GM12865 (cell line): ENCODE measurements at regions not wholly inside any gene's neighbourhood (a gene's known extent, or its start where the extent isn't known, plus 50 kb on each side); places are given as distances from the start of the nearest gene placed in this dataset.
"Not testable (repeated sequence)": the region's sequence is repeated elsewhere in the genome, so short reads cannot be mapped to it uniquely, and the experiment has no call there.

Experiments
- DNase-seq: peaks from one replicate; pipeline ENCODE4 v3.0.0; 2010; ENCODE audit warnings: low read depth
- H3K4me3 ChIP-seq: 2 replicates; pipeline ENCODE4 v1.5.1; 2011; ENCODE audit warnings: mild to moderate bottlenecking, low read depth, low read length, control low read depth
- CTCF ChIP-seq: IDR thresholded peaks from 2 replicates; pipeline ENCODE4 v1.5.1; 2011; ENCODE audit warnings: low read length, control low read depth, low read depth, inconsistent platforms; ENCODE audit not compliant: insufficient read depth; ENCODE audit errors: missing control alignments

- peak; percentile 20 for DNase-seq
- H3K4me3 ChIP-seq = no peak overlapping the region
- TF ChIP-seq CTCF = peak; percentile 17
Measured at GRCh38 chr2:175282300-175282699, 100.8 kb upstream of the ATP5MC3 start.

DNA sequence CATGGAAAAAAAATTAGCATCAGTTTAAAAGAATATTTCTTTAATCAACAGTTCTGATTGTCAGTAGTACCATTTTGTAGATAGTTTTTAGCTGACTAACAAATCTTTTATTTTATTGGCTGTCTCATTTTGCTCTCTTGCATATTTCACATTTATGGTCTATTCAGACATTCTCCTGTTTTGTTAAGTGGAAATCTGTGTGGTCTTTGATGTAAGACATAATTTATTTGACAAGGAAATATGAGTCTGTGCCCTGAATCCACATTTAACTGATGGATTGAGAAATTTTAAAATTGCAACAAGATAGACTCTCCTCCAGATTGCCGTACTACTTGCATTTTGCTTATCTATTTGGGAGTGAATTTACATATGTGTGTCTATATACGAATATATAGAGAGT lies 96.3 kb upstream of the ATP5MC3 start:
- H3K4me3 ChIP-seq = no peak overlapping the region
- TF ChIP-seq CTCF = no peak

GRCh38 chr2:175275539-175275938 lies 94.0 kb upstream of the ATP5MC3 start:
- no peak for TF ChIP-seq CTCF
- no peak for DNase-seq
- no peak overlapping the region for H3K4me3 ChIP-seq

More for the DNA sequence above, 96.3 kb upstream of the ATP5MC3 start:
- no peak for DNase-seq

- no peak for DNase-seq
- H3K4me3 ChIP-seq = no peak overlapping the region
- no peak for TF ChIP-seq CTCF
Measured at GRCh38 chr2:175259164-175259563, 77.7 kb upstream of the ATP5MC3 start.

GRCh38 chr2:175256806-175257585 lies 75.5 kb upstream of the ATP5MC3 start:
- TF ChIP-seq CTCF = no peak
- DNase-seq = no peak
- H3K4me3 ChIP-seq = no peak overlapping the region

GRCh38 chr2:175256391-175256790 lies 74.9 kb upstream of the ATP5MC3 start:
- not testable (repeated sequence) for DNase-seq, H3K4me3 ChIP-seq

GRCh38 chr2:175253871-175254270 lies 72.4 kb upstream of the ATP5MC3 start:
- H3K4me3 ChIP-seq = no peak overlapping the region
- DNase-seq = no peak
- no peak for TF ChIP-seq CTCF
